Activated CD4-positive, alpha-beta T cell treated with anti-CD3 and anti-CD28 coated beads for 36 hours (primary cell): ENCODE measurements at regions not wholly inside any gene's neighbourhood (a gene's known extent, or its start where the extent isn't known, plus 50 kb on each side); places are given as distances from the start of the nearest gene placed in this dataset.

ENCODE experiments used
- ATAC-seq: fragments of 200-7000 bp; cut with Tn5 transposase; one replicate; pipeline ENCODE4 v1.10.0; 2021; ENCODE audit warnings: mild to moderate bottlenecking, moderate library complexity
- CTCF ChIA-PET: fragments of 350-600 bp; sonication (Branson Sonifier 250); formaldehyde crosslinking; loops from one replicate; lab custom pipeline; 2021; ENCODE audit warnings: antibody characterized with exemption; lab: Charles Lee
- POLR2A ChIA-PET: fragments of 350-600 bp; sonication (Branson Sonifier 250); formaldehyde crosslinking; loops from one replicate; lab custom pipeline; 2021; ENCODE audit warnings: antibody characterized with exemption, inconsistent platforms; lab: Charles Lee
- DNase-seq: peaks from one replicate; pipeline ENCODE4 v3.0.0-alpha.2; 2020
- H3K27ac Mint-ChIP-seq: one replicate; pipeline ENCODE4 v1.8.0; 2021; ENCODE audit warnings: mixed read lengths
- H3K27me3 Mint-ChIP-seq: one replicate; pipeline ENCODE4 v1.8.0; 2021; ENCODE audit warnings: mixed read lengths
- H3K36me3 Mint-ChIP-seq: one replicate; pipeline ENCODE4 v1.8.0; 2021; ENCODE audit warnings: low read depth, mixed read lengths
- H3K4me1 Mint-ChIP-seq: one replicate; pipeline ENCODE4 v1.8.0; 2021; ENCODE audit warnings: mixed read lengths
- H3K4me3 Mint-ChIP-seq: one replicate; pipeline ENCODE4 v1.8.0; 2021; ENCODE audit warnings: mild to moderate bottlenecking, moderate library complexity, mixed read lengths
- H3K9me3 Mint-ChIP-seq: one replicate; pipeline ENCODE4 v1.8.0; 2021; ENCODE audit warnings: low read depth, mixed read lengths
- intact Hi-C, 2 experiments: fragments of 100-400 bp; cut with DNase I in 1 of 2; cut with micrococcal nuclease in 1 of 2; formaldehyde crosslinking; loops; one replicate each; pipeline versions ENCODE4 v1.14.2 to v1.15.1; 2022 to 2024; cut with DNase I, micrococcal nuclease

DNA sequence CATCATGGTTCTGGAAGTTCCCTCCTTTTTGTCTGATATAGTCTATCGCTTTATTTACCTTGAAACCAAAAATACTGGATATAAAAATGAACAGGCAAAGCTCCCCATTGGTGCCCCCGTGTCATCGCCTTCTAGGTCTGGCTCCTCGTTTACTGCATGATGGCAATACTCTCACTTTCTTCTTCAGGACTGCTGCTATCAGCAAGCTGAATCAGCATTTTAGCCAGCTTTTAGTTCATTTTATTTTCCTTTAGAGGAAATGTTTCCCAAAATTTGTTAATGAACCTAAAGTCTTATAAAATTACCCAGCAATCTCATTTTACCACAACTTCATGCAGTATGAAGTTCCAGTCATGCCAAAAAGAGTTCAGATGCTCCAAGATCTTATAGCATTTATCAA, 80.5 kb downstream of the ZIC3 start:
- ChIA-PET POLR2A (no interaction called here), CTCF (no interaction called here)
- Mint-ChIP-seq H3K9me3 (no peaks in the 10 kb centered on the region), H3K27ac (no peak overlapping the region), H3K4me1 (no peaks in the 10 kb centered on the region), H3K27me3 (peaks cover 2% of the 10 kb centered on the region), H3K4me3 (no peak overlapping the region), H3K36me3 (no peaks in the 10 kb centered on the region)
- DNase-seq (no peak), ATAC-seq (no peak)
- intact Hi-C loops = no loop called here

DNA sequence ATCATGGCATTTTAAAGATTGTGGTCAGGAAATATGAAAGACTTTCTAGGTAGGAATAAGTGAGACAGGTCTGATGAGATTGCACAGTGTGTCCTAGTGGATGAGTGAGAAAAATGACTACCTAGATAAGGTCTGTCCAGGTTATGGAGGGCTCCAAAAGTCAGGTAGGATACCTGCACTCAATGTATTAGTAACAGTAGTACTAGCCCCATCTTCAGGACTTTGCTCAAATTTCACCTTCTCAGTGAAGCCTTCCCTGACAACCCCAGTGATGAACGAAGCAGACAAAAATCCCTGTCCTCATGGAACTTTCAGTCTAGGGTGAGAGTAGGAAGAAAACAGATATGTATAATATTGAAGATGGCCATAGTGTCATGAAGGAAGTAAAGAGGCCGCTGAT, 85.7 kb downstream of the ZIC3 start:
- no peaks in the 10 kb centered on the region for H3K4me1 Mint-ChIP-seq
- H3K27me3 Mint-ChIP-seq = peaks cover 3% of the 10 kb centered on the region
- DNase-seq (no peak), ATAC-seq (no peak)
- no peak overlapping the region for H3K27ac Mint-ChIP-seq
- intact Hi-C loops = no loop called here
- no peaks in the 10 kb centered on the region for H3K36me3 Mint-ChIP-seq
- no peaks in the 10 kb centered on the region for H3K9me3 Mint-ChIP-seq
- CTCF ChIA-PET = no interaction called here
- no peak overlapping the region for H3K4me3 Mint-ChIP-seq
- POLR2A ChIA-PET = no interaction called here

- POLR2A ChIA-PET = no interaction called here
- CTCF ChIA-PET = no interaction called here
- intact Hi-C loops = no loop called here
- Mint-ChIP-seq H3K36me3 (no peaks in the 10 kb centered on the region), H3K4me1 (no peaks in the 10 kb centered on the region), H3K9me3 (no peaks in the 10 kb centered on the region), H3K27me3 (peaks cover 3% of the 10 kb centered on the region), H3K4me3 (no peak overlapping the region), H3K27ac (no peak overlapping the region)
- no peak for ATAC-seq
- no peak for DNase-seq
These were observed 86.2 kb downstream of the ZIC3 start for GRCh38 chrX:137652086-137652485.

- peaks cover 3% of the 10 kb centered on the region for H3K27me3 Mint-ChIP-seq
- DNase-seq (no peak), ATAC-seq (no peak)
- H3K36me3 Mint-ChIP-seq = no peaks in the 10 kb centered on the region
- intact Hi-C loops = no loop called here
- ChIA-PET CTCF (interaction anchor here (0.7 kb wide), 1 partner anchor 383 kb away, joined by 3 read pairs; no protein-coding TSS in a partner anchor), POLR2A (no interaction called here)
- H3K27ac Mint-ChIP-seq = no peak overlapping the region
- H3K4me3 Mint-ChIP-seq = no peak overlapping the region
- H3K4me1 Mint-ChIP-seq = no peaks in the 10 kb centered on the region
- H3K9me3 Mint-ChIP-seq = no peaks in the 10 kb centered on the region
These were observed 88.6 kb downstream of the ZIC3 start for GRCh38 chrX:137654481-137654880.

DNA sequence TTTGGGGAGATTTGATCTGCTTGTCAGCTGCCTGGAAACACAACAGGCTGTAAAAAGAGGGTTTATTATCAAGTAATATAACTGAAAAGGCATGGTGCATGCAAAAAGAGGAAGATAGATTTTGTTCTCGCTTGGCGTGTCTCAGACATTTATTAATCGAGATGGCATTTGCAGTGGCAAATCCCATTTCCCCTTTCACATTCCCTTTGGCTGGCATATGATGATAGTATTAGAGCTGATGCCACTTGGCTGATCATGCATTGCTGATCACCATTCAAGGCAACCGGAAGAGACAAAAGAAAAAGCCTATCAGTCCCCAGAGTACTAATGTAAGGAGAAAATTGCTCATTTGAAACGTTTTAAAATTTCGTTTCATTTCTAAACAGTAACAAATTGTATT, 101.8 kb downstream of the ZIC3 start:
- ChIA-PET CTCF (no interaction called here), POLR2A (no interaction called here)
- no peaks in the 10 kb centered on the region for H3K36me3 Mint-ChIP-seq
- DNase-seq (no peak), ATAC-seq (no peak)
- no peaks in the 10 kb centered on the region for H3K27me3 Mint-ChIP-seq
- H3K4me1 Mint-ChIP-seq = no peaks in the 10 kb centered on the region
- no peak overlapping the region for H3K27ac Mint-ChIP-seq
- no peaks in the 10 kb centered on the region for H3K9me3 Mint-ChIP-seq
- intact Hi-C loops = no loop called here
- no peak overlapping the region for H3K4me3 Mint-ChIP-seq

- ChIA-PET CTCF (no interaction called here), POLR2A (no interaction called here)
- no peaks in the 10 kb centered on the region for H3K9me3 Mint-ChIP-seq
- no peaks in the 10 kb centered on the region for H3K36me3 Mint-ChIP-seq
- no peak overlapping the region for H3K27ac Mint-ChIP-seq
- H3K27me3 Mint-ChIP-seq = no peaks in the 10 kb centered on the region
- no peak overlapping the region for H3K4me3 Mint-ChIP-seq
- DNase-seq (no peak), ATAC-seq (no peak)
- no peaks in the 10 kb centered on the region for H3K4me1 Mint-ChIP-seq
- intact Hi-C loops = no loop called here
These were observed 118.7 kb downstream of the ZIC3 start for GRCh38 chrX:137684591-137684990.

- H3K4me3 Mint-ChIP-seq = no peak overlapping the region
- intact Hi-C loops = no loop called here
- no peaks in the 10 kb centered on the region for H3K9me3 Mint-ChIP-seq
- no peak overlapping the region for H3K27ac Mint-ChIP-seq
- ATAC-seq (no peak), DNase-seq (no peak)
- no peaks in the 10 kb centered on the region for H3K27me3 Mint-ChIP-seq
- no peaks in the 10 kb centered on the region for H3K36me3 Mint-ChIP-seq
- ChIA-PET POLR2A (no interaction called here), CTCF (no interaction called here)
- no peaks in the 10 kb centered on the region for H3K4me1 Mint-ChIP-seq
These were observed 129.5 kb downstream of the ZIC3 start for GRCh38 chrX:137695417-137695816.

- ATAC-seq (no peak), DNase-seq (no peak)
- Mint-ChIP-seq H3K4me3 (no peak overlapping the region), H3K36me3 (no peaks in the 10 kb centered on the region), H3K27ac (no peak overlapping the region), H3K9me3 (no peaks in the 10 kb centered on the region), H3K4me1 (no peaks in the 10 kb centered on the region), H3K27me3 (no peaks in the 10 kb centered on the region)
- CTCF ChIA-PET = no interaction called here
- intact Hi-C loops = no loop called here
- POLR2A ChIA-PET = no interaction called here
These were observed 141.4 kb downstream of the ZIC3 start for GRCh38 chrX:137707348-137707747.

DNA sequence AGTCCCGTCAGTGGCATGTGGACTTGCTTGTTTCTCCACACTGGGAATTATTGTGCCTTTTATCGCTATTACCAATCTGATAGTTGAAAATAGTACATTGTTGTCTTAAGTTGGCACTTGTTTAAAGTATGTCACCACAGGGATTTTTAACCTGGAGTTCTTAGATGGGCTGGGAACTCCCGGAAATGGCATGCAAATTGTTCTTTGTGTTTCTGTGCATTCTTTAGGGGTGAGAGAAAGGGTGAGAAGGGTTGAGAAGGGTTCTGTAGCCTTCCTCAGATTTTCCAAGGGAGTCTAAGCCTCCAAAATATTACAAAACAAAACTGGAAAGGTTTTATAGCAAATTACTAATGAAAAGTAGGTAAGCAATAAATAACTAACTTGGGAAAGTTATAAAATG, 176.9 kb downstream of the ZIC3 start:
- intact Hi-C loops = no loop called here
- H3K36me3 Mint-ChIP-seq = no peaks in the 10 kb centered on the region
- ChIA-PET POLR2A (no interaction called here), CTCF (no interaction called here)
- ATAC-seq = no peak
- DNase-seq = no peak
- H3K9me3 Mint-ChIP-seq = no peaks in the 10 kb centered on the region
- H3K4me3 Mint-ChIP-seq = no peak overlapping the region
- no peak overlapping the region for H3K27ac Mint-ChIP-seq
- H3K4me1 Mint-ChIP-seq = no peaks in the 10 kb centered on the region
- H3K27me3 Mint-ChIP-seq = peaks cover 2% of the 10 kb centered on the region

GRCh38 chrX:137743414-137743813, 177.5 kb downstream of the ZIC3 start:
- Mint-ChIP-seq H3K4me3 (no peak overlapping the region), H3K27ac (no peak overlapping the region), H3K9me3 (no peaks in the 10 kb centered on the region), H3K27me3 (peaks cover 2% of the 10 kb centered on the region), H3K4me1 (no peaks in the 10 kb centered on the region), H3K36me3 (no peaks in the 10 kb centered on the region)
- DNase-seq (no peak), ATAC-seq (no peak)
- CTCF ChIA-PET = no interaction called here
- POLR2A ChIA-PET = no interaction called here
- intact Hi-C loops = no loop called here

DNA sequence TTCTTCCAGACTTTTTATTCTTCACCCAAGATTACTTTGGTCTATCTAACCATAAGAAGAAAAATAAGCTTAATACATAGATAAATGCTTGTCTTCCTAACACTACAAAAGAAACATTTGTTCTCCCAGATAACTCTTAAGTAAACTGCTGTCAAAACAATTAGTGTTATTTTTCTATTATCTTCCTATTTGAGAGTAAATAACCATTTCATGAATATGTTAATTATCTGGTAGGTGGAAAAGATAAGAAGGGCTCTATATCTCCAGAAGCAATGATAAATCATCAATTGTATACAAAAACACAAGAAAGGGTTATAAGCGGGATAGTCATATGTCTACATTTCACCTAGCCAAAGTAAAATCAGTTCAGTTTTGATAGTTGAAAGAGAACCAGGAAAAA, 180.4 kb downstream of the ZIC3 start:
- intact Hi-C loops = no loop called here
- ChIA-PET POLR2A (no interaction called here), CTCF (no interaction called here)
- H3K9me3 Mint-ChIP-seq = no peaks in the 10 kb centered on the region
- no peaks in the 10 kb centered on the region for H3K27me3 Mint-ChIP-seq
- ATAC-seq (no peak), DNase-seq (no peak)
- H3K4me1 Mint-ChIP-seq = no peaks in the 10 kb centered on the region
- no peaks in the 10 kb centered on the region for H3K36me3 Mint-ChIP-seq
- no peak overlapping the region for H3K4me3 Mint-ChIP-seq
- H3K27ac Mint-ChIP-seq = no peak overlapping the region

DNA sequence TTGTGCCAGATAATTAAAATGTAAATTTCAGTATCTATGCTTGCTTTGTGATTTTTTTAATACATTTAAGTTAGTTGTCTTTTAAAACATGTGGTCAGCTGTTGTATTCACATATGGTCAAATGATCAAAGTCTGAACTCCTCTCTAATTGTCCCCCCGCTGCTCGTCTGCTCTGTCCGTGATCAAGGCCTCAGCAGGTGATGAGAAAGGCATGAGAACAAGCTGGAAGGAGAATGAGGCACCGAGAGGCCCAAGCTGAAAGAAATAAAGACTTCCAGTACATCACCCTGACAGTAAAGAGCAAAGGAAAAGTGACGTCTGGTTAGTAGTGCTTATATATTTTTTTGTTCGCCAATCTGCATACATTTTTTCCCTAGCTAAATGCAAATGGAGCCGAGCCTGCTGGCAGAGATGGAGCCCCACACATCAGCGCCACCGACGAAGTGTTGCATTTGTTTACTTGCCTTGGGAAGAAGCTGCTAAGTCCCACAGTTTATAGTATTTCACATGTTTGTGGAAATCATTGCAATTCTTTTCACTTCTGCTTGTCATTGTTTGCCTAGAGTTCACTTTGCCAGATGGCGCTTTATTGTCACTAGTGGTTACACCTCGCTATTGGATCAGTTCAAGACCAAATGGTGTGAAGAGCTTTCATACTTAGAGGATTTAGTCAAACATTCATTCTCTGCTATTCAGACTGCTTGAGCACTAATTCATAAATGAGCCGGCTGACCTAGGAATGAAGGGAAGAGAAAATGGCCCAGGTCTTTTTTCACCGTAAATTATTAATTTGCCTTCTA, 181.5 kb downstream of the ZIC3 start:
- no peak for DNase-seq
- no peak overlapping the region for H3K4me3 Mint-ChIP-seq
- CTCF ChIA-PET = no interaction called here
- no peaks in the 10 kb centered on the region for H3K9me3 Mint-ChIP-seq
- ATAC-seq = no peak
- no peaks in the 10 kb centered on the region for H3K4me1 Mint-ChIP-seq
- no peak overlapping the region for H3K27ac Mint-ChIP-seq
- intact Hi-C loops = no loop called here
- H3K36me3 Mint-ChIP-seq = no peaks in the 10 kb centered on the region
- POLR2A ChIA-PET = no interaction called here
- no peaks in the 10 kb centered on the region for H3K27me3 Mint-ChIP-seq
